Thymus (tissue), 11 donors: ENCODE measurements at regions not wholly inside any gene's neighbourhood (a gene's known extent, or its start where the extent isn't known, plus 50 kb on each side); places are given as distances from the start of the nearest gene placed in this dataset.

Experiments used
- DNase-seq, 9 donors: peaks; one replicate each; pipeline ENCODE4 v3.0.0-alpha.2; 2013; ENCODE audit warnings: low spot score in 9 of 9, low read depth in 6 of 9, missing footprints in 1 of 9
- H3K27ac ChIP-seq, 2 donors: one replicate each; pipeline ENCODE4 v1.5.1; 2013; ENCODE audit warnings: control low read depth in 1 of 2, low read depth in 1 of 2, low read length in 1 of 2, mild to moderate bottlenecking in 1 of 2, moderate library complexity in 1 of 2
- H3K27me3 ChIP-seq, 2 donors: one replicate each; pipeline ENCODE4 v1.5.1; 2013; ENCODE audit warnings: low read length in 1 of 2; ENCODE audit not compliant: control insufficient read depth in 2 of 2, insufficient read depth in 1 of 2
- H3K36me3 ChIP-seq, 2 donors: one replicate each; pipeline ENCODE4 v1.5.1; 2013; ENCODE audit warnings: low read length in 1 of 2, mild to moderate bottlenecking in 1 of 2, moderate library complexity in 1 of 2; ENCODE audit not compliant: control insufficient read depth in 2 of 2, insufficient read depth in 2 of 2
- H3K4me1 ChIP-seq, 2 donors: one replicate each; pipeline ENCODE4 v1.5.1; 2013; ENCODE audit warnings: low read length in 2 of 2; ENCODE audit not compliant: control insufficient read depth in 2 of 2, insufficient read depth in 2 of 2
- H3K4me3 ChIP-seq, 2 donors: one replicate each; pipeline ENCODE4 v1.5.1; 2013; ENCODE audit warnings: low read length in 2 of 2, control low read depth in 1 of 2, mild to moderate bottlenecking in 1 of 2
- H3K9me3 ChIP-seq, 2 donors: one replicate each; pipeline ENCODE4 v1.5.1; 2013; ENCODE audit warnings: low read length in 1 of 2, mild to moderate bottlenecking in 1 of 2; ENCODE audit not compliant: control insufficient read depth in 2 of 2, insufficient read depth in 1 of 2
- WGBS: extraction: QIAGEN DNeasy Blood & Tissue Kit; methylation state at CpG from one replicate; pipeline ENCODE4 v1.1.7; 2013; 5-methylcytosine and 5-hydroxymethylcytosine counted together
- donor health status: healthy.

DNA sequence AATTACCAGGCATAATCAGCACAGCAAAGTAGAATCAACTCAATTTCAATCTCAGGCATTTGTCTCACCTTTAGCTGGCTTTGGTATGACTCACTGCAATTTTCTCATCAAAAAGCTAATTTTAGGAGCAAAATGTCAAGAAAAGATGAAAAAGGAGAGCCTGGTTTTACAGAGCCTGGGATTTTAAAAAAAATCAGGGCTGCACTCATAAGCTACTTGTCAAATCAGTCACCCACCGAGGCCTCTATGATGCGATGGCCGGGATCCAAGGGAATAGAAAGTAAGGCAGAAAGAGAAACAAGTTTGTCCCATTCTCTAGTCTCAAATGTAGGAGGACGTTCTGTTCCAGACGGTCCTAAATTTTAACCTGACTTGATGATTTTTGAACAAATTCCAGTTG, 170.9 kb downstream of the SOCS6 start:
- no peak overlapping the region for H3K27ac ChIP-seq
- no peak for DNase-seq
- WGBS: 83% methylated on average over 5 of the region's 5 CpGs
- H3K27me3 ChIP-seq: peaks cover 0 to under 1% of the 10 kb centered on the region in 2 donors
- no peaks in the 10 kb centered on the region for H3K36me3 ChIP-seq
- H3K9me3 ChIP-seq: no peaks in the 10 kb centered on the region
- no peak overlapping the region for H3K4me3 ChIP-seq
- no peaks in the 10 kb centered on the region for H3K4me1 ChIP-seq

DNA sequence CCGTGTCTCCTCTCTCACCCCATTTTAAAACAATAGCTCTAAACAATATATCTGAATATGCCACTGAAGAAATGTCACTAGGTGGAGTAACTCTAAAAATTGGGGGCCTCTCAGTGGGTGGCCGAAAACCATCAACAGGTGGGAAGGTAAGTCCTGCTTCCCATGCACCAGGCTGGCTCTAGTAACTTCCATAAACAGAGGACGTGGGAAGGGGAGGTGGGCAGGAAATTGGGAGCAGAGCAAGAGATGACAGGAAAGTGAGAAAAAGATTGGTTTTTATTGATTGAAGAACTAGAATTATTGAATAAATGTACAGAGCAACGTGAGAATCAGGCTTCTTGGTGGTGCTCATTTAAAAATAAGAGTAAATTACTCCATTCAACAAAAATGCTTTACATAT, 170.4 kb downstream of the SOCS6 start:
- Histone ChIP-seq H3K9me3 (no peaks in the 10 kb centered on the region), H3K4me1 (no peaks in the 10 kb centered on the region), H3K36me3 (no peaks in the 10 kb centered on the region), H3K27me3 (no peaks in the 10 kb centered on the region), H3K4me3 (no peak overlapping the region), H3K27ac (no peak overlapping the region)
- 96% methylated on average over 4 of the region's 4 CpGs for WGBS
- no peak for DNase-seq

DNA sequence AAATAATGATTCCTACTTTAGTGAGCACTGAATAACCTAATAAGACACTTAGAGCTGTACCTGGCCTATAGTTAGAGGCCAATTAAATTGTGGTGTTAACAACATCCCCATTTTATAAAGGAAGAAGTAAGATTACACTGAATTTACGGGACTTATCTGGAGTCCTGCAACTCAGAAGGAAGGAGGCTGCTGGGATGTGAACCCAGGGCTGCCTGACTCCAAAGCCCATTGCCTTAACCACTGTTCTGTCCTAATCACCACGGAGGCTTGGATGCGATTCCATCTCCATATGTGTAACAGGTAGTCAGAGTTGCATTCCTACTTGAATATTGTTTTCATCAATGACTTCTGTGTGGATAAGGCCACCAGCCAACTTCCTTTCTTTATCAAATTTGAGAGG, 168.9 kb downstream of the SOCS6 start:
- H3K9me3 ChIP-seq: no peaks in the 10 kb centered on the region
- WGBS: 96% methylated on average over 3 of the region's 3 CpGs
- no peaks in the 10 kb centered on the region for H3K4me1 ChIP-seq
- H3K36me3 ChIP-seq: no peaks in the 10 kb centered on the region
- H3K27me3 ChIP-seq: no peaks in the 10 kb centered on the region
- no peak overlapping the region for H3K4me3 ChIP-seq
- no peak for DNase-seq
- no peak overlapping the region for H3K27ac ChIP-seq

DNA sequence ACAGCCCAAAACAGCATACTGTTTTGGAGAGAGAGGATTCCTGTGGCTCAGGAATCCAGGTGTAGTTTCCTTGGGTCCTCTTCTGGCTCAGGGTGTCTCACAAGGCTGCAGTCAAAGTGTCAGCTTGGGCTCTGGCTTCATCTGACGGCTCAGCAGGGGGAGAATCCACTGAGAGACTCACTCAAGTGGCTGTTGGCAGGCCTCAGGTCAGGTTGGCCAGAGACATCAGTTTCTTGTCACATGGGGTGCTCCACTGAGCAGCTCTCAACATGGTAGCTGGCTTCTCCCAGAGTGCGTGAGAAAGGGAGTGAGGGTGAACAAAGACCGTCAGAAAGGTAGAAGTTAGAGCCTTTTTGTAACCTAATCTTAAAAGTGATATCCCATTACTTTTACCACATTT, 168.4 kb downstream of the SOCS6 start:
- H3K27ac ChIP-seq: no peak overlapping the region
- H3K4me1 ChIP-seq: no peaks in the 10 kb centered on the region
- H3K4me3 ChIP-seq: no peak overlapping the region
- no peaks in the 10 kb centered on the region for H3K9me3 ChIP-seq
- no peaks in the 10 kb centered on the region for H3K27me3 ChIP-seq
- no peaks in the 10 kb centered on the region for H3K36me3 ChIP-seq
- DNase-seq: no peak
- WGBS: 63% methylated on average over 3 of the region's 3 CpGs

DNA sequence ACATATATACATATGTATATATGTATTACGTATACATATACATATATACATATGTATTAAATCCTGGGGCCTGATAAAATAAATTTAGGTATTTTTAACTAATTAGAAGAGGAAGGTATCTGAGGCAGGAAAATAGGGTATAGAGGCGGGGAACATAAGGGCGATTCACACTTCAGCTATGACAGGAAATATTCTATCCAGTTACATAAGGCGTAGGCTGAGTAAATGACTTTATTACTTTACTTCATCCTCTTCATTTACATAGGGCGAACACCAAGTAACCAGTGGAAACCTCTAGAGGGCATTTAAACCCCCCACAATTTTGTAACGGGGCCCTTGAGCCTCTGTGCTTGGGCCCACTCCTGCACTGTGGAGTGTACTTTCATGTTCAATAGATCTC, 167.5 kb downstream of the SOCS6 start:
- Histone ChIP-seq H3K4me3 (no peak overlapping the region), H3K27me3 (no peaks in the 10 kb centered on the region), H3K4me1 (no peaks in the 10 kb centered on the region), H3K27ac (no peak overlapping the region), H3K36me3 (no peaks in the 10 kb centered on the region), H3K9me3 (no peaks in the 10 kb centered on the region)
- 97% methylated on average over 6 of the region's 6 CpGs for WGBS
- no peak for DNase-seq

DNA sequence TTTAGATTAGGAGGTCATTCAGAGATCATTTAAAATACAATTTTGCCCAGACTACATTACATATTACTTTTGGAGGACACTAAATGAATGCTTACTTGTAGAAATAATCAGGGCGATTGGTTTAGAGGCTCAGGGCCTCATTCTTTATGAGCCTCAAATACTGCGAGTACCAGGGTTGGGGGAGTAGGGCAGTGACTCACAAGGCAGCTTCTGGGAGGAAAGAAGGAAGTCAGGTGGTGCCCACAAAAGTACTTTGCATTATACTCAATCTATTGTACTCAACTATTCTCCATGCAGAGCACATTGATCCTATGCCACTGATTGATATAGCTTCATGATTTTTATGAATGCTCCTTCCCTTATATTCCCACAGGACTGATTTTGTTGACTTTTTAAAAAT, 166.9 kb downstream of the SOCS6 start:
- Histone ChIP-seq H3K4me3 (no peak overlapping the region), H3K4me1 (no peaks in the 10 kb centered on the region), H3K27me3 (no peaks in the 10 kb centered on the region), H3K27ac (no peak overlapping the region), H3K9me3 (no peaks in the 10 kb centered on the region), H3K36me3 (no peaks in the 10 kb centered on the region)
- DNase-seq: no peak
- WGBS: 79% methylated on average over 2 of the region's 2 CpGs

DNA sequence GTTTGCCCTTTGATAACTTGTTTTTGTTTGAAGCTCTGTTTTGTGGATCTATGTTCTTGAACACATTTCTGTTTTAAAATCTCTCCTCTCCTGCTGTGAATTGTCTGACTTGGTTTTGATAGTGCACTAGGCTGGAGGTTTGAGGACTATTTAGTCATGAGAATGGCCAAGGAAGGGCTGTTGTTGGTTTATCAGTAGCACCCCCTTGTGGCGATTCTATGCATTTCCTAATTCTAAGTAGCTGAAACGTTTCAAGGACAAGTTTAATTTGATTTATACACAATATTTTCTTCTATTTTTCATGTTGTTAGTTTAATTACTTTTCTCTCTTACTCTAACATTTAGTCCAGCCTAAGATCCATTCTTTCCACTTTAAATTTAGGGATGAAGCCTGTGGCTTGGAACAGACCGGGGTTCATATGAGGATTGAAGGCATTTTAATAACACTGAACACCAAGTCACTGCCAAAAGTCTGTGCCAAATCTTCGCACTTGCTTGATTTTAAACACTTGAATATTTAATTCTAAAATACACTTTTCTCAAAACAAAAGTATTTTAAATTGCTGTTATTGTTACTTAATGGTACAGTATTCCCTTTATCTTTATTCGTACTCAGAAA, 166.0 kb downstream of the SOCS6 start:
- 48% methylated on average over 5 of the region's 5 CpGs for WGBS
- no peaks in the 10 kb centered on the region for H3K36me3 ChIP-seq
- no peaks in the 10 kb centered on the region for H3K27me3 ChIP-seq
- H3K9me3 ChIP-seq: no peaks in the 10 kb centered on the region
- H3K27ac ChIP-seq: no peak overlapping the region
- peak; percentile 8 to 65 (median 30) for DNase-seq
- no peaks in the 10 kb centered on the region for H3K4me1 ChIP-seq
- no peak overlapping the region for H3K4me3 ChIP-seq

DNA sequence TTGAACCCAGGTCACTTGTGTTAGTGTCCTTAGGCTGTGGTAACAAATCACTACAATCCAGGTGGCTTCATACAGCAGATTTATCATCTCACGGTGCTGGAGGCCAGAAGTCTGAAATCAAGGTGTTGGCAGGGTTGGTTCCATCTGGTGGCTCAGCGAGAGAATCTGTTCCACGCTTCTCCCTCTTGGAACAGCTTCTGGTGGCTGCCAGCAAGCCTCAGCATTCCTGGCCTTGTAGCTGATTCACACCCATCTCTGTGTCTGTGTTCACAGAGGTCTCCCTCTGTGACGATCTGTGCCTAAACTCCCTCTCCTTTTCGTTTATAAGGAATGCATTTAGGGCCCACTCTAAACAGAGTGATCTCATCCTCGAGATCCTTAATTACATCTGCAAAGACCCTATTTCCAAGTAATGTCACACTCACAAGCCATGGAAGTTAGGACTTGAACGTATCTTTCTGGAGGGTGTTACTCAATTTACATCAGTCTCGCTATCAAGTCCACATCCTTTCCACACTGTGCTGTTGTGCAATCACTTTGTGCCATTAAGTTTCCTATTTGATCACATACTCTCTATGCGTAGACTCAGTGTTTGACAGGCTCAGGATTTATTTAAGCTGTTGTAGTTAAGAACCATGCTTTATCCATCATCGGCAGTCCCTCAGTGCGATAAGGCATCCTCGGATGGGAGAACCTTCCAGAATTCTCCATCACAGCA, 164.4 kb downstream of the SOCS6 start:
- 94% methylated on average over 12 of the region's 12 CpGs for WGBS
- Histone ChIP-seq H3K27ac (no peak overlapping the region), H3K4me3 (no peak overlapping the region), H3K27me3 (no peaks in the 10 kb centered on the region), H3K36me3 (no peaks in the 10 kb centered on the region), H3K4me1 (no peaks in the 10 kb centered on the region), H3K9me3 (no peaks in the 10 kb centered on the region)
- DNase-seq: no peak

DNA sequence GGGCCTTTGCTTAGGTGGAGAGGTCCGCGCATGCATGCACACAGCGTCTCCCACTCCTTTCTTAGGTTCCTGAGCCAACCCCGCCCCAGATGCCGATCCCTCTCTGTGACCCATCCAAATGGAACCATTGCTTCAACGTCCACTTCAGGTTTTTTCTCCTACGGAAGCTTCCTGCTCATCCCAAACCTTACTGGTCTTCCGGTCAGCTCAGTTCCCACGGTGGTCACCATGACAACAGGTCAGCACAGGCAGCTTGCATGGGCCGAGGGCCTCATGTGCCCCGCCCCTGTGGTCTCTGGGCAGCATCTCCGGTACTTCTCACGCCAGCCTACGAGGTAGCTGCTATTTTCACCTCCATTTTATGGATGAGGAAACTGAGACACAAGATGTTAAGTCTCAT, 163.7 kb downstream of the SOCS6 start:
- Histone ChIP-seq H3K4me3 (no peak overlapping the region), H3K27ac (no peak overlapping the region), H3K36me3 (no peaks in the 10 kb centered on the region), H3K4me1 (no peaks in the 10 kb centered on the region), H3K9me3 (no peaks in the 10 kb centered on the region), H3K27me3 (no peaks in the 10 kb centered on the region)
- WGBS: 93% methylated on average over 14 of the region's 14 CpGs
- DNase-seq: no peak
